Activated CD8-positive, alpha-beta memory T cell treated with anti-CD3 and anti-CD28 coated beads, Interleukin-2, amount 50 U/mL, for 1 hour (primary cell): ENCODE measurements at regions not wholly inside any gene's neighbourhood (a gene's known extent, or its start where the extent isn't known, plus 50 kb on each side); places are given as distances from the start of the nearest gene placed in this dataset.
"Not testable (repeated sequence)": the region's sequence is repeated elsewhere in the genome, so short reads cannot be mapped to it uniquely, and the experiment has no call there.

Experiments used
- DNase-seq: peaks from one replicate; pipeline ENCODE4 v3.0.0-alpha.2; 2020; ENCODE audit errors: extremely low read depth

GRCh38 chr14:100419856-100420255, 96.7 kb downstream of the SLC25A47 start:
- no peak for DNase-seq

DNA sequence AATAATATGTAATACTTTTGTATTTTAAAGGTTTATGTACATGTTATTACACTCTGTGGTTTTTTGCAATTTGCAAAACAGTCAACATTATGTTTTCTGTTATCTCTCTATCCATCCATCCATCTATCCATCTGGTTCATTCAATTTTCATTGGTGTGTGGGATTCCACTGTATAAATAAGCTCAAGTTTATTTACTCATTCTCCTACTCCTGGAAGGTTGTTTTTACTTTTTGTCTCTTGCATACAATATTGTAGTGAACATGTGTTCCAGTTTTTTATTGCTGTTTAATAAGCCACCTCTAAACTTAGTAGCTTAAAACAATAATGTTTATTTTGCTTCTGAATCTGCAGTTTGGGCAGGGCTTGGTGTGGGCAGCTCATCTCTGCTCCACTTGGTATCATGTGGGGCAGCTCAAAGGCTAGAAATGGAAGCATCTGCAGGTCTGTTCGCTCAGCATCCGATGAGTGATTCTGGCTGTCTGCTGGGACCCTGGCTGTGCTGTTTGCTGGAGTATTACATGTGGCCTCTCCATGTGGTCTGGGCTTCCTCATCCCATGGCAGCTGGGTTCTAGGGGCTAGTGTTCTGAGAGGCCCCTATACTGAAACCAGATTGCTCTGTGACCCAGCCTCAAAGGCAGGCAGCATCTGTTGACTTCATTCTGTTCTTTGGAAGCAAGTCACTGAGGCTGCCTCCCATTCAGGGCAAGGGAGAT, 98.8 kb downstream of the SLC25A47 start:
- DNase-seq, result no peak

DNA sequence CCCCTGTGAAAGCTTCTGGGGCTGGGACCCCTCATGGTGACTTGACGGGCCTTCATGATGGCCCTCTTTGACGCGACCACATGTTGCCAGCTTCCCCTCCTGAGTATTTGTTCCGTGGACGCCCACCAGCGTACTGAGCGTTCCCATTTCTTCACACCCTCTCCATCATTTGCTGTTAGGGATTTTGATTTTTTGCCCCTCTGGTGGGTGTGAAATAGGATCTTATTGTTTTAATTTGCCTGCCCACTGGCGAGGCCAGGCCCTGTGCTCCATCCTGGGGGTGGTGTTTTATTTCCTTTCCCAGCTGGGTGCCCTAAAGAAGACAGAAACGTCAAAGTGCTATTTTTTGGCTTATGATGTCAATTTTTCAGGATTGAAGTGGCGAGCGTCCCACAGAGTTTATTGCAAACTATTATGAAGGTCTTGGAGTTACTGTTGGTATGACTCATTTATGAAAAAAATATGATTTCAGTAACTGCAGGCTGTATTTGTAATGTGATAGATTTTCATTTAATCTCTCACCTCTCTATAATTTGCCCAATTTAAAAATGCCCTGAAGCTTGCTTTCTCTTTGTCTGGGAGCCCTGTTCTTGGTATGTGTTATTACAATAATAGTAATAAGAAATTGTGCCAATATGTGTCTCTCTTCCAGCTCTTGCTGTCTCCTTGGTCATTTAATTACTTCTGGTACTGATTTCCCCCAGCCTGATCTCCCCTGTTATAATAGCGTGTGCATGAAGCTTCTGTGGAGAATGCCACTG, 99.6 kb downstream of the SLC25A47 start:
- DNase-seq, result no peak

GRCh38 chr14:100423317-100424010, 100.3 kb downstream of the SLC25A47 start:
- DNase-seq, result no peak

DNA sequence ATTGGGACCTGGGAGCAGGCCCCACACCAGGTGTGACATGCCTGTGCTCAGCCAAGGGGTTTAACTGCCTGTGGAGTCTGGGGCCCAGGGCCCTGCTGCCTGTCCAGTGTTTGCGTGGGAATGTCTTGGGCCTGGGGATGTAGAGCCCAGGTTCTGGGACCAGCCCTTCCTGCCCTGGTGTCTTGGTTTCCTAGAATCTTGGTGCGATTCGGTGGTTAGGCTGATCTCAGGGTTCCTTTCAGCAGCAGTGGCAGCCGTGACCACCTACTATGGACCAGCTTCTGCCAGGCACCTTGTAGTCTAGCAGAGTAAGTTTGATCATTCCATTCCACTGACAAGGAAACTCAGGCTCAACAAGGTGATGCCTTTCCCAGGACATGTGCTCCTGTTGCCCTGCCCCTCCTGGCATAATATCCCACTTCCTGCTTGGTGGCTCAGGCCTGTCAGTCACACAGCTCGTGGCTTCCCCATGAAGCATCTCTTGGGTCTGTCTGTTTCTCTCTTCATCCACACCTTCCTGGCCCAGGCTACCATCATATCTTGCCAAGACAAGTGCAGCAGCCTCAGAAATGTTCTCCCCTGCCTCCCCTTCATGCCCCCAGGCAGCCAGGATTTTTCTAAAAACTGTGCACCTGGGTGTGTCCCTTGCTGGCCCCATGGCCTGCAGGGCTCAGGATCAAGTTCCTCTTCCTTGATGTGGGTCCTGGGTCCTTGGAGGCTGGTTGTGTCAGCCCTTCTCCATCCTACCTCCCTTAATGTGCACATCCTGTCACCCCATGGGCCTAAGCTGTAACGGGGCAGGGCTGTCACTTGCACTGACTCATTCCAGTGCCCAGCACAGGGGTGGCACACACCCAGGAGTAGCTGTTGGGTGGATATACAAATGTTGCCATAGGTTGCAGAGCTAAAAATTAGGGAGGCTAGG, 101.6 kb downstream of the SLC25A47 start:
- DNase-seq, result no peak

DNA sequence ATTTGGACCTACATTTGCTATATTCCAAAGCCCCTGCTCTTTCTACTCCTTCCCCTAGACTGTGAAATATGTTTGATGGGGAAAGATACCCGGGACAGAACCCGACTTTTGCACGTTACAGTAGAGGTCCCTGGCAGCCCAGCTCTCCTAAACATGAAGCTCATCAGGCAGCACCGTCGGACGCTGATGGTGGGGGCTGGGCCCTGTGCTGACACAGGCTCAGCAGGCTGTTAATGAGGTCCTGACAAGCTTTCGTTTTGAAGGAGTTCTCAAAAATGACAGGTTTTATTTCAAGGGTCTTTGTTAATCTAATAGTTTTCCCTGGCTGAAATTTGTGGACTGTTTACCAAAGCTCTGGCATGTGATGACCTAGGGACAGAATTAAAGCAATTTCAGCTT, 102.3 kb downstream of the SLC25A47 start:
- no peak for DNase-seq

GRCh38 chr14:100426314-100426713, 103.2 kb downstream of the SLC25A47 start:
- DNase-seq, result no peak

GRCh38 chr14:100427166-100427565, 104.0 kb downstream of the SLC25A47 start:
- no peak for DNase-seq

DNA sequence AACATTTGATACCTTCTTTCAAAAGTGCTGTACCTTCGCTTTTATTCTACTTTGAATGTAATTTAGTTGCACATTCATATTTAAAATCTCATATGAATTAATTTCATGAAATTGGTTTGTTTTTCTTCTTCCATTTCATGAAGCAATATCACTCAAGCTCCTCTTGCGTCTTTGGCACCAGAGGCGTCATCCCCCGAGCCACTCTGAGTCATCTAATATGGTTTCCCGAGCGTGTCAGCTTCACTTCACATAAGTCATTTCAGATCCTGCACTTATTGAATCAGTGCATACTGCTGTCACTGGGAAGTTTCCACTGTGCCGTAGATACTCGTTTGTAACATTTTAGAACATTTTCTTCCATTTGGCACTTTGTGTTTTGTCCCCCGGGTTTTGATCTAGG, 105.6 kb downstream of the SLC25A47 start:
- no peak for DNase-seq

GRCh38 chr14:100429537-100429936, 106.4 kb downstream of the SLC25A47 start:
- no peak for DNase-seq

GRCh38 chr14:100430571-100430970, 107.4 kb downstream of the SLC25A47 start:
- no peak for DNase-seq

GRCh38 chr14:100431461-100431860, 108.3 kb downstream of the SLC25A47 start:
- DNase-seq, result not testable (repeated sequence)

GRCh38 chr14:100432652-100433427, 109.7 kb downstream of the SLC25A47 start:
- DNase-seq, result no peak

- no peak for DNase-seq
Measured at GRCh38 chr14:100433428-100433814, 110.3 kb downstream of the SLC25A47 start.

DNA sequence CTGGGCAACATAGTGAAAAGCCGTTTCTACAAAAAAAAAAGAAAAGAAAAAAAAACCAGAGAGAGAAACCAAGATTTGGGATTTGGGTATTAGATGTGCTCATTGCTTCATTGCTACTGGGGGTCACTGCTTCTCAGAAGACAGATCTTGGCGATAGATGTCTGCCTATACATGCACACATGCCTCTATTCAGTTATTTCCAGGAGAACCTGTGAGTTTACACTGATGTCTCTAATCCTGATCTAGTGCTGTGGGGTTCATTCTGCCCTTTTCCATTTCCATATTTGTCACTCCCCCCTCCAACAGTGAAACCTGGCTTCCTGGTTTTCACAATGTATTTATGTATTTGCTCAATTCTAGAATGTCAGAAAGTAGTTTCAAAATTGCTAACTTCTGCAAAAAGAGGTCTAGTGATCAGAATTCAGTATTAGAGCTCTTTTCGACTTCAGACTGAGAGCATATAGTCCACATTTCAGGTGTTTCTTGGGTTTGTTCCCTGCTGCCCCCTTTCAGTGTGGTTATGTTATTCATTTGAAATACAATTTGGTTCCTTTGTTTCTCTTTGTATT, 111.0 kb downstream of the SLC25A47 start:
- no peak for DNase-seq

GRCh38 chr14:100434911-100435438, 111.8 kb downstream of the SLC25A47 start:
- no peak for DNase-seq

GRCh38 chr14:100435459-100435858, 112.3 kb downstream of the SLC25A47 start:
- DNase-seq, result no peak

GRCh38 chr14:100436745-100437406, 113.7 kb downstream of the SLC25A47 start:
- DNase-seq, result no peak

DNA sequence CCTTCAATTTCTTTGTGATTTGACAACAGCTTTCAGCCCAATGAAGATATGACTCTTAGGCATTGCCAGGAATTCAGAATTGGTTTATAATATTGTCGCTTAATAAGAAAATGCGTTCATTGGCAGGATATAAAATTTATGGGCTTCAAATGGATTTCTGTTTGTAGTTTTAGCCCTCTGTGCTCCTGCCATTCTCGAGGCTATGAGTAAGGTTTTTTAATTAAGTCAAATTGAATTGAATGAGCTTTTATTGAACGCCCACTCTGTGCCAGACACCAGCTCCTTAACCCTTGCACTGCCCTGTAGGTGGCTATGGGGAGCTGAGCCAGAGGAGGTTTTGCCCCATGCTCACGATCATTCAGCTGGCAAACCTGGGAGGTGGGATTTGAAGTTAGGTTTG, 115.1 kb downstream of the SLC25A47 start:
- no peak for DNase-seq
